Effector memory CD8-positive, alpha-beta T cell (primary cell): ENCODE measurements at regions not wholly inside any gene's neighbourhood (a gene's known extent, or its start where the extent isn't known, plus 50 kb on each side); places are given as distances from the start of the nearest gene placed in this dataset.
"Not testable (repeated sequence)": the region's sequence is repeated elsewhere in the genome, so short reads cannot be mapped to it uniquely, and the experiment has no call there.

Source experiments
- ATAC-seq: fragments of 150-1000 bp; cut with Tn5 transposase; replicated peaks from 2 replicates; pipeline ENCODE4 v1.10.0; 2021; ENCODE audit warnings: mild to moderate bottlenecking, moderate library complexity
- DNase-seq, 3 experiments: peaks; one replicate each; pipeline ENCODE4 v3.0.0; 2021
- H3K27ac Mint-ChIP-seq, 2 donors: one replicate each; pipeline ENCODE4 v1.8.0; 2022; ENCODE audit warnings: mild to moderate bottlenecking in 2 of 2, mixed read lengths in 2 of 2, moderate library complexity in 2 of 2
- H3K27me3 Mint-ChIP-seq, 2 donors: one replicate each; pipeline ENCODE4 v1.8.0; 2022; ENCODE audit warnings: mixed read lengths in 2 of 2
- H3K36me3 Mint-ChIP-seq: one replicate; pipeline ENCODE4 v1.8.0; 2022; ENCODE audit warnings: mild to moderate bottlenecking, moderate library complexity, mixed read lengths; ENCODE audit not compliant: insufficient read depth
- H3K4me1 Mint-ChIP-seq, 2 donors: one replicate each; pipeline ENCODE4 v1.8.0; 2022; ENCODE audit warnings: low read depth in 2 of 2, mixed read lengths in 2 of 2
- H3K4me3 Mint-ChIP-seq, 2 donors: one replicate each; pipeline ENCODE4 v1.8.0; 2022; ENCODE audit warnings: mild to moderate bottlenecking in 2 of 2, mixed read lengths in 2 of 2, moderate library complexity in 2 of 2
- H3K9me3 Mint-ChIP-seq, 2 donors: one replicate each; pipeline ENCODE4 v1.8.0; 2022; ENCODE audit warnings: mixed read lengths in 2 of 2

GRCh38 chr4:189840356-189840755 is 100.3 kb upstream of the FRG1 start:
- H3K4me1 Mint-ChIP-seq = no peaks in the 10 kb centered on the region
- ATAC-seq (no peak), DNase-seq (no peak)
- H3K27ac Mint-ChIP-seq = no peak overlapping the region
- no peaks in the 10 kb centered on the region for H3K36me3 Mint-ChIP-seq
- H3K4me3 Mint-ChIP-seq = no peak overlapping the region
- peaks cover 2 to 7% of the 10 kb centered on the region in 2 donors for H3K9me3 Mint-ChIP-seq
- H3K27me3 Mint-ChIP-seq = no peaks in the 10 kb centered on the region

DNA sequence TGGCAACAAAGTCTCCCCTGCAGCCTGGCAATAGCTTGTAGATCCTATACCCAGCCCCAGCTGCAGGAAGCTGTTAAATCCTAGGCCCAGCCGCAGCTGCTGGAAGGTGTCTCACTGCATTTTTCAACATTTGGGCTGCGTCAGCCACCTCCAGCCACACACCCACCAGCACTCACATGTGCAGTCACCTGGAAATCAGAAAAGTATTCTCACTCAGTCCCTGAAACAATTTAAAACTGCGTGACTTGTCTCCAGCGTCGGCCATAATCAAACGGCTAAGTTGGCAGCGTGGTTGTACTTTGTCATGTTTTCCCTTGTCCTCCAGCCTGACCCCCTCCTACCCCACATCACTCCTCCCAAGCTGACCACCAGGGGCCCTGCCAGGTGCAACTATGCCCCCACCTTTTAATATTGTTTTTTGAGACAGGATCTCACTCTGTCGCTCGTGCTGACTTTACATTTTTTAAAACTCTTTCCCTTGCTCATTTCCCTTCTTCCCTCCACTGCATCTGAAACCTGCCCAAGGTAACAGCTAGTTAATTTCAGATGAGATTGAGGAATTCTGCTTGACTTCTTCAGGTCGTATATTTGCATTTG is 97.2 kb upstream of the FRG1 start:
- no peak for DNase-seq
- Mint-ChIP-seq H3K27ac (no peak overlapping the region), H3K4me3 (no peak overlapping the region), H3K27me3 (no peaks in the 10 kb centered on the region), H3K9me3 (no peaks in the 10 kb centered on the region), H3K36me3 (no peaks in the 10 kb centered on the region), H3K4me1 (no peaks in the 10 kb centered on the region)
- ATAC-seq = no peak

DNA sequence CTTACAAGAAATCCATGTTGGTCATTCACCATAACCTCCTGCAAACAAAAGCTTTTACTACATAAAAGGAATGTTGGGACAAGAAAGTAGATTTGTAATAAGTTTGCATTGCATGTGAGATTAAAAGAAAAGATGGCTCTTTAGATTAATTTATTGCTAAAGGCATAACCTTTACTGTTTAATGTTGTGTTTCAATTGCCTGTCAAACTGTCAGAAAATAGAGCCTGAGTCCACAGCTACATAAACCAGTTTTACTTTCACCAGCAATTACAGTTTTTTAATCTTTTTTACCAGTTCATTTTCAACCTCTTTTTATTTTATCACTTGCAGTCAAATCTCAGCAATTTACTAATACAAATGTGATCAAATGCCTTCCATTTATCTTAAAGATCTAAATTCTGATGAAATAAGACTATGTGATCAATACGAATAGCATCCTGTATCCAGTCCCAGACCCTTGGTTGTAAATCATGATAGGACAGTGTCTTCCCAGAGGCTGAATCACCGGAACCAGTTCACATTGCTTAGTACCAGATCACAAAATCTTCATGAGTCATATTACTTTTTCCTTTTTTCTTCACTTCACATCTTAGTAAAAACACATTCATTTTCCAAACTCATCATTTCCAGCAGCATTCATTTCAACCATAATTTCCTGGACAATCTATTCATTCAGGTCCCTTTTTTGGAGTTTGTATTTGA is 95.4 kb upstream of the FRG1 start:
- Mint-ChIP-seq H3K36me3 (no peaks in the 10 kb centered on the region), H3K27ac (no peak overlapping the region), H3K9me3 (no peaks in the 10 kb centered on the region), H3K27me3 (no peaks in the 10 kb centered on the region), H3K4me3 (no peak overlapping the region), H3K4me1 (no peaks in the 10 kb centered on the region)
- DNase-seq (no peak), ATAC-seq (no peak)

DNA sequence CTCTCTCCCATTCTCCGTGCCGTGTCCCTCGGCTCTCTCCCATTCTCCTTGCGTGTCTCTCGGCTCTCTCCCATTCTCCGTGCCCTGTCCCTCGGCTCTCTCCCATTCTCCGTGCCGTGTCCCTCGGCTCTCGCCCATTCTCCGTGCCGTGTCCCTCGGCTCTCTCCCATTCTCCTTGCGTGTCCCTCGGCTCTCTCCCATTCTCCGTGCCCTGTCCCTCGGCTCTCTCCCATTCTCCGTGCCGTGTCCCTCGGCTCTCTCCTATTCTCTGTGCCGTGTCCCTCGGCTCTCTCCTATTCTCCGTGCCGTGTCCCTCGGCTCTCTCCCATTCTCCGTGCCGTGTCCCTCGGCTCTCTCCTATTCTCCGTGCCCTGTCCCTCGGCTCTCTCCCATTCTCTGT is 94.6 kb upstream of the FRG1 start:
- not testable (repeated sequence) for H3K4me3 Mint-ChIP-seq, H3K36me3 Mint-ChIP-seq, H3K4me1 Mint-ChIP-seq, H3K9me3 Mint-ChIP-seq, DNase-seq, H3K27ac Mint-ChIP-seq, ATAC-seq, H3K27me3 Mint-ChIP-seq

DNA sequence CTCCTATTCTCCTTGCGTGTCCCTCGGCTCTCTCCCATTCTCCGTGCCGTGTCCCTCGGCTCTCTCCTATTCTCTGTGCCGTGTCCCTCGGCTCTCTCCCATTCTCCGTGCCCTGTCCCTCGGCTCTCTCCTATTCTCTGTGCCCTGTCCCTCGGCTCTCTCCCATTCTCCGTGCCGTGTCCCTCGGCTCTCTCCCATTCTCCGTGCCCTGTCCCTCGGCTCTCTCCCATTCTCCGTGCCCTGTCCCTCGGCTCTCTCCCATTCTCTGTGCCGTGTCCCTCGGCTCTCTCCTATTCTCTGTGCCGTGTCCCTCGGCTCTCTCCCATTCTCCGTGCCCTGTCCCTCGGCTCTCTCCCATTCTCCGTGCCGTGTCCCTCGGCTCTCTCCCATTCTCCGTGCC is 94.1 kb upstream of the FRG1 start:
- not testable (repeated sequence) for H3K27ac Mint-ChIP-seq, H3K9me3 Mint-ChIP-seq, DNase-seq, H3K27me3 Mint-ChIP-seq, H3K4me3 Mint-ChIP-seq, H3K4me1 Mint-ChIP-seq, ATAC-seq, H3K36me3 Mint-ChIP-seq

GRCh38 chr4:189848672-189849071 is 92.0 kb upstream of the FRG1 start:
- H3K36me3 Mint-ChIP-seq, H3K4me1 Mint-ChIP-seq, DNase-seq, ATAC-seq, H3K9me3 Mint-ChIP-seq, H3K27ac Mint-ChIP-seq, H3K4me3 Mint-ChIP-seq, H3K27me3 Mint-ChIP-seq: not testable (repeated sequence)

- no peak for ATAC-seq
Measured at GRCh38 chr4:189850239-189850856, 90.3 kb upstream of the FRG1 start.

GRCh38 chr4:189858435-189858834 is 82.2 kb upstream of the FRG1 start:
- DNase-seq = no peak
- H3K27ac Mint-ChIP-seq = no peak overlapping the region
- peaks cover 2% of the 10 kb centered on the region for H3K36me3 Mint-ChIP-seq
- ATAC-seq = no peak
- no peak overlapping the region for H3K4me3 Mint-ChIP-seq
- no peaks in the 10 kb centered on the region for H3K4me1 Mint-ChIP-seq
- peaks cover 6 to 10% of the 10 kb centered on the region in 2 donors for H3K27me3 Mint-ChIP-seq
- H3K9me3 Mint-ChIP-seq = peaks cover 0 to 12% of the 10 kb centered on the region in 2 donors

More at GRCh38 chr4:189850239-189850856, 90.3 kb upstream of the FRG1 start:
- Mint-ChIP-seq H3K9me3 (peaks cover 0 to 12% of the 10 kb centered on the region in 2 donors), H3K4me1 (no peaks in the 10 kb centered on the region), H3K36me3 (no peaks in the 10 kb centered on the region), H3K27me3 (no peaks in the 10 kb centered on the region), H3K27ac (no peak overlapping the region), H3K4me3 (no peak overlapping the region)
- no peak for DNase-seq

- no peak for ATAC-seq
- H3K27me3 Mint-ChIP-seq = peaks cover 1 to 10% of the 10 kb centered on the region in 2 donors
Measured at GRCh38 chr4:189861101-189861500, 79.6 kb upstream of the FRG1 start.

GRCh38 chr4:189869236-189869635 is 71.4 kb upstream of the FRG1 start:
- ATAC-seq = no peak
- no peaks in the 10 kb centered on the region for H3K27me3 Mint-ChIP-seq
- H3K4me1 Mint-ChIP-seq = no peaks in the 10 kb centered on the region
- H3K27ac Mint-ChIP-seq = no peak overlapping the region
- no peaks in the 10 kb centered on the region for H3K36me3 Mint-ChIP-seq
- no peaks in the 10 kb centered on the region for H3K9me3 Mint-ChIP-seq
- no peak overlapping the region for H3K4me3 Mint-ChIP-seq
- no peak for DNase-seq

More at GRCh38 chr4:189861101-189861500, 79.6 kb upstream of the FRG1 start:
- no peak overlapping the region for H3K4me3 Mint-ChIP-seq
- peaks cover 2% of the 10 kb centered on the region for H3K36me3 Mint-ChIP-seq
- DNase-seq = no peak
- H3K9me3 Mint-ChIP-seq = no peaks in the 10 kb centered on the region
- no peaks in the 10 kb centered on the region for H3K4me1 Mint-ChIP-seq
- H3K27ac Mint-ChIP-seq = no peak overlapping the region

DNA sequence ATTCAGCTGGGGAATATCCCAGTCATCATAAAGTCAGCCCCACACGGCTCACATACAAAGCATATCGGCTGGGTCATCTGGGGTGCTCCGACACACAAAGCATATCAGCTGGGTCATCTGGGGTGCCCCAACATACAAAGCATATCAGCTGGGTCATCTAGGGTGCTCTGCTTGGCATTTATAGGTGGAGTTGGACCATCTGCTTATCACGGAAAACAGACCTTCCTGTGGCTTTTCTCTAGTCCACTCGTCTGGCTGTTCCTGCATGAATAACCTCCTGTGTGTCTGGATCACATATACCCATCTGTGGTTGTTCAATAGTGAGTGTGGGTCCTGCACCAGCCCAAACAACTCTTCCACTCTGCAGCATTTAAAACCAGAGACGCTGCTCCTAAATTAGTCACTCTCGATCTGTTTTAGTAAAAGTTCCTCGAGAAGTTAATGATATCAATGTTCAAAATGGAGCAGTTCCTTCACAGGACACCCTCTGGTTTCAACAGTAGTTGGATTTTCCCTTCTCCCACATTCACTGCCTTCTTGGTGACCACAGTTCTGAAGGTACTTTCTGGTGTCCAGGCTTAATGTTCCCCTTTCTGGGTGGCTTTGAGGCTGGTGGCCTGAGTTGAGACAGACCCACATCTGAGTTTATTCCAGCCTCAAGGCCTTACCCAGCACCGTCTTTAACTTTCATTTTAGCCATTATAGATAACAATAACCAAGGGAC is 70.0 kb upstream of the FRG1 start:
- H3K4me1 Mint-ChIP-seq = no peaks in the 10 kb centered on the region
- no peak overlapping the region for H3K4me3 Mint-ChIP-seq
- DNase-seq = no peak
- no peaks in the 10 kb centered on the region for H3K36me3 Mint-ChIP-seq
- H3K27me3 Mint-ChIP-seq = no peaks in the 10 kb centered on the region
- H3K9me3 Mint-ChIP-seq = no peaks in the 10 kb centered on the region
- no peak overlapping the region for H3K27ac Mint-ChIP-seq
- no peak for ATAC-seq

GRCh38 chr4:189874591-189874990 is 66.1 kb upstream of the FRG1 start:
- Mint-ChIP-seq H3K27ac (no peak overlapping the region), H3K27me3 (no peaks in the 10 kb centered on the region), H3K4me1 (no peaks in the 10 kb centered on the region), H3K36me3 (no peaks in the 10 kb centered on the region), H3K4me3 (no peak overlapping the region), H3K9me3 (no peaks in the 10 kb centered on the region)
- ATAC-seq = no peak
- no peak for DNase-seq

DNA sequence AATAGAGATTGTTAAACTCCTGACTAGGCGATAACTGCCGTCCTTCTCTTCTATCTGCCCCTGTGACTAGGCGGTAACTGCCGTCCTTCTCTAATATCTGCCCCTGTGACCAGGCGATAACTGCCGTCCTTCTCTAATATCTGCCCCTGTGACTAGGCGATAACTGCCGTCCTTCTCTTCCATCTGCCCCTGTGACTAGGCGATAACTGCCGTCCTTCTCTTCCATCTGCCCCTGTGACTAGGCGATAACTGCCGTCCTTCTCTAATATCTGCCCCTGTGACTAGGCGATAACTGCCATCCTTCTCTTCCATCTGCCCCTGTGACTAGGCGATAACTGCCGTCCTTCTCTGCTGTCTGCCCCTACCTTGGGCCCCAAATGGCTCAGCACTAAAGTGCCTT is 59.5 kb upstream of the FRG1 start:
- ATAC-seq, H3K4me3 Mint-ChIP-seq, H3K4me1 Mint-ChIP-seq, H3K27ac Mint-ChIP-seq, H3K36me3 Mint-ChIP-seq, H3K9me3 Mint-ChIP-seq, H3K27me3 Mint-ChIP-seq: not testable (repeated sequence)
- peak; percentile 3 to 8 (median 5) for DNase-seq
